IMR-90 (cell line): ENCODE measurements at regions not wholly inside any gene's neighbourhood (a gene's known extent, or its start where the extent isn't known, plus 50 kb on each side); places are given as distances from the start of the nearest gene placed in this dataset.

ENCODE experiments used
- ATAC-seq: fragments of 200-7000 bp; cut with Tn5 transposase; 2 replicates; pipeline ENCODE4 v1.9.1; 2020; ENCODE audit warnings: low read depth, mild to moderate bottlenecking, moderate library complexity
- BruUV-seq: library from RNA; stranded (reverse); fragments of 400-500 nt; replicated peaks from 2 replicates; lab custom pipeline; 2021; lab: Mats Ljungman, UMichigan
- CTCF ChIA-PET: fragments of 300-600 bp; formaldehyde crosslinking; extraction: SDS; loops from one replicate; lab custom pipeline; 2021; ENCODE audit warnings: antibody characterized with exemption; lab: Yijun Ruan, JAX
- POLR2A ChIA-PET: fragments of 300-600 bp; sonication (Branson Sonifier 250); formaldehyde crosslinking; loops from one replicate; lab custom pipeline; 2022; ENCODE audit warnings: antibody characterized with exemption; ENCODE audit not compliant: unreplicated experiment; lab: Charles Lee
- DNase-seq: peaks from one replicate; pipeline ENCODE4 v3.0.0; 2013
- H2AFZ ChIP-seq: replicated peaks from 2 replicates; pipeline ENCODE3; 2013; ENCODE audit warnings: low read length, mild to moderate bottlenecking; ENCODE audit not compliant: poor library complexity
- H2AK5ac ChIP-seq: 2 replicates; pipeline ENCODE4 v1.6.1; 2013; ENCODE audit warnings: low read depth, low read length, inconsistent platforms
- H2AK9ac ChIP-seq: replicated peaks from 2 replicates; pipeline ENCODE3; 2013; ENCODE audit warnings: mild to moderate bottlenecking, low read depth, low read length, moderate library complexity; ENCODE audit not compliant: poor library complexity
- H2BK120ac ChIP-seq: 2 replicates; pipeline ENCODE4 v1.6.1; 2013; ENCODE audit warnings: low read depth, low read length, inconsistent platforms
- H2BK15ac ChIP-seq: 3 replicates; pipeline ENCODE4 v1.6.1; 2013; ENCODE audit warnings: low read depth, low read length, inconsistent platforms
- H2BK20ac ChIP-seq: 2 replicates; pipeline ENCODE4 v1.6.1; 2013; ENCODE audit warnings: low read depth, mild to moderate bottlenecking, inconsistent platforms, low read length, moderate library complexity
- H2BK5ac ChIP-seq: 2 replicates; pipeline ENCODE4 v1.6.1; 2013; ENCODE audit warnings: mild to moderate bottlenecking, low read depth, low read length, inconsistent platforms; ENCODE audit not compliant: poor library complexity, severe bottlenecking
- H3K14ac ChIP-seq: replicated peaks from 2 replicates; pipeline ENCODE4 v1.6.1; 2013; ENCODE audit warnings: low read depth, low read length, inconsistent platforms
- H3K18ac ChIP-seq: 2 replicates; pipeline ENCODE4 v1.6.1; 2013; ENCODE audit warnings: low read depth, low read length, control low read depth
- H3K23ac ChIP-seq: 2 replicates; pipeline ENCODE4 v1.6.1; 2013; ENCODE audit warnings: low read depth, low read length, inconsistent platforms
- H3K27ac ChIP-seq: 2 replicates; pipeline ENCODE4 v1.5.1; 2013; ENCODE audit warnings: mild to moderate bottlenecking, control low read depth, low read length; ENCODE audit not compliant: insufficient read depth
- H3K27me3 ChIP-seq: 2 replicates; pipeline ENCODE4 v1.6.1; 2013; ENCODE audit warnings: low read length; ENCODE audit not compliant: control insufficient read depth, insufficient read depth
- H3K36me3 ChIP-seq: 2 replicates; pipeline ENCODE4 v1.6.1; 2013; ENCODE audit warnings: low read length, mixed read lengths; ENCODE audit not compliant: control insufficient read depth, insufficient read depth
- H3K4ac ChIP-seq: 2 replicates; pipeline ENCODE4 v1.6.1; 2013; ENCODE audit warnings: low read depth, low read length, inconsistent platforms
- H3K4me1 ChIP-seq: 2 replicates; pipeline ENCODE4 v1.6.1; 2013; ENCODE audit warnings: low read length, mixed read lengths; ENCODE audit not compliant: control insufficient read depth, insufficient read depth
- H3K4me2 ChIP-seq: 2 replicates; pipeline ENCODE4 v1.6.1; 2013; ENCODE audit warnings: low read depth, mild to moderate bottlenecking, control low read depth, low read length, moderate library complexity
- H3K4me3 ChIP-seq: 2 replicates; pipeline ENCODE4 v1.5.1; 2013; ENCODE audit warnings: low read depth, mild to moderate bottlenecking, control low read depth, low read length, moderate library complexity; ENCODE audit not compliant: insufficient read depth
- H3K56ac ChIP-seq: 2 replicates; pipeline ENCODE4 v1.6.1; 2013; ENCODE audit warnings: low read length, inconsistent platforms; ENCODE audit not compliant: insufficient read depth; ENCODE audit errors: extremely low read depth
- H3K79me1 ChIP-seq, 2 experiments: 2 replicates each; pipeline ENCODE4 v1.6.1; 2013; ENCODE audit warnings: low read length in 2 of 2, inconsistent platforms in 1 of 2, low read depth in 1 of 2
- H3K9ac ChIP-seq: 2 replicates; pipeline ENCODE4 v1.6.1; 2013; ENCODE audit warnings: low read depth, low read length, control low read depth
- H3K9me1 ChIP-seq: 2 replicates; pipeline ENCODE4 v1.6.1; 2013; ENCODE audit warnings: low read length, inconsistent platforms; ENCODE audit not compliant: insufficient read depth
- H3K9me3 ChIP-seq: 2 replicates; pipeline ENCODE4 v1.6.1; 2013; ENCODE audit warnings: low read length; ENCODE audit not compliant: control insufficient read depth, insufficient read depth
- H4K20me1 ChIP-seq: 2 replicates; pipeline ENCODE4 v1.6.1; 2013; ENCODE audit warnings: low read length, inconsistent platforms; ENCODE audit not compliant: insufficient read depth
- H4K5ac ChIP-seq: 2 replicates; pipeline ENCODE4 v1.6.1; 2013; ENCODE audit warnings: mild to moderate bottlenecking, low read depth, low read length, control low read depth
- H4K8ac ChIP-seq, 2 experiments: 2 replicates each; pipeline ENCODE4 v1.6.1; 2013; ENCODE audit warnings: low read depth in 2 of 2, low read length in 2 of 2, control low read depth in 1 of 2, inconsistent platforms in 1 of 2
- H4K91ac ChIP-seq: 2 replicates; pipeline ENCODE4 v1.6.1; 2013; ENCODE audit warnings: low read depth, low read length, inconsistent platforms; ENCODE audit not compliant: insufficient read depth
- BHLHE40 ChIP-seq: fragments of 150-350 bp; IDR thresholded peaks from 2 replicates; pipeline ENCODE4 v1.6.1; 2016; ENCODE audit warnings: mild to moderate bottlenecking, low read depth, low read length
- CEBPB ChIP-seq: IDR thresholded peaks from 2 replicates; pipeline ENCODE4 v1.6.1; 2012; ENCODE audit warnings: low read depth, low read length, improper control_type of control experiment
- CHD1 ChIP-seq: IDR thresholded peaks from 2 replicates; pipeline ENCODE4 v1.6.1; 2012; ENCODE audit warnings: low read depth, low read length, improper control_type of control experiment
- CTCF ChIP-seq: conservative IDR thresholded peaks from 2 replicates; pipeline ENCODE4 v1.5.1; 2012; ENCODE audit warnings: mild to moderate bottlenecking, low read depth, low read length, improper control_type of control experiment
- ELK1 ChIP-seq: fragments of 150-350 bp; IDR thresholded peaks from 2 replicates; pipeline ENCODE4 v1.6.1; 2016; ENCODE audit warnings: low read depth, mild to moderate bottlenecking, low read length, moderate library complexity, borderline replicate concordance
- FOS ChIP-seq: fragments of 150-350 bp; IDR thresholded peaks from 2 replicates; pipeline ENCODE4 v1.6.1; 2016; ENCODE audit warnings: low read depth, low read length
- MAFK ChIP-seq: IDR thresholded peaks from 2 replicates; pipeline ENCODE4 v1.6.1; 2012; ENCODE audit warnings: low read depth, low read length, improper control_type of control experiment
- MAZ ChIP-seq: IDR thresholded peaks from 2 replicates; pipeline ENCODE4 v1.6.1; 2012; ENCODE audit warnings: low read depth, mild to moderate bottlenecking, low read length, improper control_type of control experiment, moderate library complexity, borderline replicate concordance
- MXI1 ChIP-seq: IDR thresholded peaks from 2 replicates; pipeline ENCODE4 v1.6.1; 2012; ENCODE audit warnings: low read depth, mild to moderate bottlenecking, low read length, moderate library complexity, borderline replicate concordance
- NFE2L2 ChIP-seq: fragments of 150-350 bp; IDR thresholded peaks from 2 replicates; pipeline ENCODE4 v1.6.1; 2016; ENCODE audit warnings: low read depth, mild to moderate bottlenecking, low read length
- POLR2A ChIP-seq: IDR thresholded peaks from 2 replicates; pipeline ENCODE4 v1.6.1; 2012; ENCODE audit warnings: mild to moderate bottlenecking, low read depth, low read length
- RAD21 ChIP-seq: IDR thresholded peaks from 2 replicates; pipeline ENCODE4 v1.6.1; 2012; ENCODE audit warnings: low read length, improper control_type of control experiment
- RCOR1 ChIP-seq: IDR thresholded peaks from 2 replicates; pipeline ENCODE4 v1.6.1; 2012; ENCODE audit warnings: mild to moderate bottlenecking, low read length, improper control_type of control experiment; ENCODE audit not compliant: insufficient replicate concordance
- RFX5 ChIP-seq: IDR thresholded peaks from 2 replicates; pipeline ENCODE4 v1.8.0; 2012; ENCODE audit warnings: low read depth, mild to moderate bottlenecking, low read length, moderate library complexity
- SMC3 ChIP-seq: fragments of 150-350 bp; IDR thresholded peaks from 2 replicates; pipeline ENCODE4 v1.6.1; 2016; ENCODE audit warnings: low read depth, mild to moderate bottlenecking, antibody characterized with exemption, low read length, moderate library complexity
- USF2 ChIP-seq: fragments of 150-350 bp; IDR thresholded peaks from 2 replicates; pipeline ENCODE4 v1.6.1; 2017; ENCODE audit warnings: mild to moderate bottlenecking, antibody characterized with exemption, low read length, low read depth
- WGBS, 2 experiments: methylation state at CpG; one replicate each; pipeline versions ENCODE4 v1.1.5 to v1.1.7; 2013; ENCODE audit warnings: missing lambda C conversion rate in 2 of 2; ENCODE audit not compliant: insufficient read length in 1 of 2; ENCODE audit errors: extremely low coverage in 2 of 2; 5-methylcytosine and 5-hydroxymethylcytosine counted together
- dilution Hi-C: fragments of 300-500 bp; cut with HindIII; formaldehyde crosslinking; loops from one replicate; pipeline ENCODE4 v1.14.3; 2018; ENCODE audit warnings: low sequenced_read_pairs; ENCODE audit not compliant: unreplicated experiment
- in situ Hi-C: fragments of 300-500 bp; cut with MboI; formaldehyde crosslinking; loops from 3 replicates; pipeline ENCODE4 v1.14.3; 2019; ENCODE audit warnings: low sequenced_read_pairs, inconsistent platforms, mixed read lengths
- intact Hi-C: fragments of 100-400 bp; cut with micrococcal nuclease; formaldehyde crosslinking; loops from 2 replicates; pipeline ENCODE4 v1.10.0; 2022

- dilution Hi-C loops = no loop called here
- no peak overlapping the region for H3K23ac ChIP-seq
These were observed 256.5 kb upstream of the NR4A3 start for GRCh38 chr9:99565203-99565602.

More at GRCh38 chr9:99565203-99565602, 256.5 kb upstream of the NR4A3 start:
- no peak overlapping the region for H3K4me2 ChIP-seq
- no peak overlapping the region for H4K8ac ChIP-seq
- no peak overlapping the region for H3K4ac ChIP-seq
- no peak for TF ChIP-seq BHLHE40
- no peak for TF ChIP-seq NFE2L2
- TF ChIP-seq CTCF = no peak
- TF ChIP-seq SMC3 = no peak
- no peak for TF ChIP-seq MAFK
- TF ChIP-seq RCOR1 = no peak
- no peak for TF ChIP-seq MXI1
- no peak for TF ChIP-seq MAZ
- no peak for TF ChIP-seq CHD1
- no peak for TF ChIP-seq POLR2A
- no peak for TF ChIP-seq CEBPB
- no peak for TF ChIP-seq RFX5
- no peak for TF ChIP-seq ELK1
- no peak for TF ChIP-seq FOS
- TF ChIP-seq RAD21 = no peak
- TF ChIP-seq USF2 = no peak
- ChIA-PET POLR2A (no interaction called here), CTCF (interaction anchor here (0.7 kb wide), 1 partner anchor 18 kb away, joined by 3 read pairs; no protein-coding TSS in a partner anchor)
- H3K27me3 ChIP-seq = peaks cover 22% of the 10 kb centered on the region
- no peak overlapping the region for H4K91ac ChIP-seq
- no TSS peak for BruUV-seq
- H2BK5ac ChIP-seq = no peak overlapping the region
- H3K27ac ChIP-seq = no peak overlapping the region
- H3K4me3 ChIP-seq = no peak overlapping the region
- H3K14ac ChIP-seq = no peak overlapping the region
- H2BK20ac ChIP-seq = no peak overlapping the region
- H2AK5ac ChIP-seq = no peak overlapping the region
- H2AFZ ChIP-seq = no peak overlapping the region
- no peak overlapping the region for H4K5ac ChIP-seq
- no peaks in the 10 kb centered on the region for H4K20me1 ChIP-seq
- H2AK9ac ChIP-seq = no peak overlapping the region
- no peaks in the 10 kb centered on the region for H3K9me3 ChIP-seq
- no peak overlapping the region for H2BK120ac ChIP-seq
- no peak overlapping the region for H3K56ac ChIP-seq
- no peak overlapping the region for H3K9ac ChIP-seq
- no peak overlapping the region for H3K18ac ChIP-seq
- intact Hi-C loops = no loop called here
- ATAC-seq (no peak), DNase-seq (no peak)
- no peaks in the 10 kb centered on the region for H3K9me1 ChIP-seq
- 30% methylated on average over 2 of the region's 8 CpGs; no CpG with 5 or more reads in 1 of the 2 experiments for WGBS, 2 experiments
- H3K36me3 ChIP-seq = no peaks in the 10 kb centered on the region
- no peak overlapping the region for H2BK15ac ChIP-seq
- H3K79me1 ChIP-seq = no peaks in the 10 kb centered on the region
- in situ Hi-C loops = no loop called here
- no peaks in the 10 kb centered on the region for H3K4me1 ChIP-seq
